ENCODE measurements at regions not wholly inside any gene's neighbourhood (a gene's known extent, or its start where the extent isn't known, plus 50 kb on each side); places are given as distances from the start of the nearest gene placed in this dataset.

DNA sequence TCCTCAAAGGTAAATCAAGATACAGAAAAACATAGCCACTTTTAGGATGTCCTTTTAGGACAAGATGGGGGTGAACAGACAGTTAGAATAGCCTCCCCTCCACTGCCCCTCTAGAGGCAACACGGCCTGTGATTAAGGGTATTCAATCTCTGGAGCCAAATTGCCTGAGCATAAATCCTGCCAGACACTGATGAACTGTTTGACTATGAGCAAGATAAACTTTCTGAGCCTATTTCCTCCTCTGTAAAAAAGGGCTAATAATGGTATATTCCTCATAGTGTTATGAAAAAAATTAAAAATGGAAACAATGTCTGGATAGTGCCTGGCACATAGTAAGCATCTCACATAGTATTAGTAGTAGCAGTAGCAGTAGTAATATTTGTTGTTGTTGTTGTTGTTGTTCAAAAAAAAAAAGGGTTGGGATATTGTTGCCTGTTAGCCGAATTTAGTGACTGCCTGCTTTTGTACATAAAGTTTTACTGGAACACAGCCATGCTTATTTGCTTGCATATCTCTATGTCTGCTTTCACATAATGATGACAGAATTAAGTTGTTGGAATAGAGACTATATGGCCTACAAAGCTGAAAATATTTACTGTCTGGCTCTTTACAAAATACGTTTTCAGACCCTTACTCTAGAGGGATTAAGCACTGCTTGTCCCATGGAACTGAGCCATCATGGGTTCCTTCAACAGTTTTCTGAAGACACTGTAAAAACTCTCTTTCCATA lies 536.3 kb downstream of the TLE4 start:
- intact Hi-C loops (cut with DNase I) = no loop called here
- no peak for DNase-seq (ENCODE audit: missing footprints)
- no peak for ATAC-seq

DNA sequence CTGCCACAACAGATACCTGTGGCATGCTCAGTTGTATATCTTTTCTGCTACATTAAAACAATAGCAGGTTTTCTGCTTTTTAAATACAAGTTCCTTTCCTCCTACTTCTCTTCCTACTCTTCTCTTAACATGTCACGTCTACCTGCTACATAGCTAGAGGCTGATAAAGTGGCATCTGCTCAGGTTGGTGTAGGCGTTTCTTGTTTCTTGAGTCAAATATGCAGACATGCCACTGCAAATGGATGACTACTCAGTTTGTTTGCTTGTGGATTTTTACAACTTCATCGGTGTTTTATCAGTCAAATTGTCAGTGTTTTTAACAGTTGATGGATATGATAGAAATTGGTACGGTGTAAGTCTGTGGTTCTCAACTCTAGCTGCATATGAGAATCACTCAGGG lies 525.7 kb downstream of the TLE4 start:
- DNase-seq (ENCODE audit: missing footprints) = no peak
- intact Hi-C loops (cut with DNase I) = no loop called here
- ATAC-seq = no peak

DNA sequence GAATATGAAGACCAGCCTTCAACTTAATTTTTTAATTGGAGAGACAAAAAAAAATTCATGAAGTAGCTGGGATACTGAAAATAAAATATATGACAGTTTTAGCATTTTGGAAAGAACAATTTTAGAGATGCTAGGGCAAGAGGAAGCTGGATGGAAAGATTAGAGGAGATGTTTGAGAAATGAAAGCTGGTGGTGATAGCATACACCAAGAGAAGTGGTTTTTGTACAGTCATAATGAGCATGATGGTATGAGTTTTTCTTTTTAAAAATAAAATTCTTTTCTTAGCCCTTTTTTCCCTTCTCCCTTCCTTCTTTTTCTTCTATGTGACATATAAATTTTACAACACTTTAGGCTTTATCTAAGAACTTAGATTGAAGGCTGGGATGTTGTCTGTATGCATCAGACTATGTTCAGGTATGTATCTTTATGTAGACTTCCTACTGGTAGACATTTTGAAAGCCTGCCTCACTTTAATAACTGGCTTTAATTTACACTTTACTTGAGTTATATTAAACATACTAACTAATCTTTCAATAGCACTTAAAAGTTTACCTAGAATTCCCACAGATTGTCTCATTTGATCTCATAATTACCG lies 522.5 kb downstream of the TLE4 start:
- ATAC-seq = no peak
- intact Hi-C loops (cut with DNase I) = no loop called here
- no peak for DNase-seq (ENCODE audit: missing footprints)

DNA sequence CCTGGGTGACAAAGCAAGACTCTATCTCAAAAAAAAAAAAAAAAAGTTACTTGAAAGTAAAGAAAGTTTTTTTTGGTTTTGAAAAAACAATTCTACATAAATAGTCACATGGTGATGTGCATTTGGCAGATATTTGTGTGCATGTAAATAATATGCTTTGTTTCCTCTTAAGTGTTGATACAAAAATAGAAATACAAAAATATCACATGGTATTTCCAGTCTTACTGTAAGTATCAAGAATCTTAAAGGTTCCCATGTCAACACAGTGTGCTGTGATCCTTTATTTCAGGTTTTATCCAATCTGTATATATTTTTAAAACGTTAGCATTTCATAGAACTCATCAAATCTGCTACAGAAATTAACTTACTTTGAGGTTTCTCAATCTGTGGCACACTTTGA lies 521.9 kb downstream of the TLE4 start:
- DNase-seq (ENCODE audit: missing footprints) (no peak), ATAC-seq (no peak)
- intact Hi-C loops (cut with DNase I) = no loop called here

DNA sequence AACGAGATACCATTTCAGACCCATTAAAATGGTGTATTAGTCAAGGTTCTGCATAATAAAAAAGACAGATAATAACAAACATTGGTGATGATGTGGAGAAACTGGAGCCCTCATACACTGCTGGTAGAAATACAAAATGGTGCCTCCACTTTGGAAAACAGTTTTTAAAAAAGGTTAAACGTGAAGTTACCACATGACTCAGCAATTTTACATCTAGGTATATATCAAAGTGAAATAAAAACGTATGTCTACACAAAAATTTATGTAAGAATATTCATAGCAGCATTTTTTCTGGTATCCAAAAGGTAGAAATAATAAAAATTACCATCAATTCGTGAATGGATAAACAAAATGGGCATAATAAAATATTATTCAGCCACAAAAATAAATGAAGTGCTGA lies 519.8 kb downstream of the TLE4 start:
- intact Hi-C loops (cut with DNase I) = no loop called here
- DNase-seq (ENCODE audit: missing footprints) (no peak), ATAC-seq (no peak)

DNA sequence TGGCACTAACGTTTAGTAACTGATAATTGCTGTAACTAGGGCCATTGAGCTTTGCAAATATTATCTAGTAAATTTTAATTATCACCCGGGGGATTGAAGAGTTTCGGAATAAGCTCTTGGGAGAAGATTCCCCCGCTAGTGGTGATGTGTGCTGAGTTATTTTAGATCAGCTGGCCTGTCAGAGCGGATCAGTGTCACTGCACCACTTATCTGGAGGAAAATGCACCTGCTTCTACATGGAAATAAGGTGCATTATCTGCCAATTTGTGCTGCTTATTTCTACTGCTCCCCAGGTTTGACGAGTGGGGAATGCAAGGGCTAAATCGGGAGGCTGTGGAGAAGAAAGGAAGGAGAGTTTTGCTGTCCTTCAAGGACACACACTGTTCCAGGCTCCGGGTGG lies 518.6 kb downstream of the TLE4 start:
- intact Hi-C loops (cut with DNase I) = no loop called here
- DNase-seq (ENCODE audit: missing footprints) (peak; percentile 61), ATAC-seq (no peak)

DNA sequence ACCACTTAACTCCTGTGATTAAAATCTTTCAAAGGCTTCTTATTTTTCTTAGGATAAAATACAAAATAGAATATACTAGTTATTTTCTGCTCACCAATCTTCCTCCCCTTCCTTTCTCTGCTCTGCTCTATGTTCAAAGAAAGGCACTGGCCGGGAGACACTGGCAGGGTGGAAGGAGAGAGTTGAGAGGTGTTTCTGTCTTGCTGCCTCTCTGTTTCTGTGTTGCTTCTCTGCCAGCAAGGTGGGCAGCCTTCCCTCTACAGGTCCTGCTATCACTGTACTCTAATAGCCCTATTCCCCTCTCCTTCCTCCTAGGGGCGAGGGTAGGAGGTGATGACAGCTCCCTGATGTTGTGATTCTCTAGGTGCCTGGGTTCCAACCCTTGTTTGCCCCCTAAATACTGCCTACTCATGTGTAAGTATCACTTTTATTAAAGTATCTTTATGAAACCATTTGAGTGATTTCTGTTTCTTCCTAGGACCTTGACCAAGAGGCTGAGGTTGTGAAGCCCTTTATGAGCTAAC lies 515.1 kb downstream of the TLE4 start:
- DNase-seq (ENCODE audit: missing footprints) (no peak), ATAC-seq (no peak)
- intact Hi-C loops (cut with DNase I) = no loop called here

DNA sequence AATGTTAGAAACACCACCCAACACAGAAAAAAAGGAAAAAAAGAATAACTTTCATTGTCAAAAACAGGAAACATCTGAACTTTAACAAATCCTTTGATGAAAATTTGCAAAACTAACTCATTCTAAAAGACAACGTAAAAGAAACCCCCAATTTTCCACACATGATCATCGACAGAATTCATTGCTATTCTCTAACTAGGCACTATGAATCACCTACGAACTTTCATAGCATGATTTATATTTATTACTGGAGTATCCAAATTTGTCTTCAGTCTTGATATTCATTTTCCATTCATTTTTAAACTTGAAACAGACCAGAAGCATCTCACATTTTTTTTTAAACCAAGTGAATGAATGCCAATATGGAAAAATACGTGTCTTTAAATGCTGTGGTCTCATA lies 514.6 kb downstream of the TLE4 start:
- no peak for ATAC-seq
- intact Hi-C loops (cut with DNase I) = no loop called here

DNA sequence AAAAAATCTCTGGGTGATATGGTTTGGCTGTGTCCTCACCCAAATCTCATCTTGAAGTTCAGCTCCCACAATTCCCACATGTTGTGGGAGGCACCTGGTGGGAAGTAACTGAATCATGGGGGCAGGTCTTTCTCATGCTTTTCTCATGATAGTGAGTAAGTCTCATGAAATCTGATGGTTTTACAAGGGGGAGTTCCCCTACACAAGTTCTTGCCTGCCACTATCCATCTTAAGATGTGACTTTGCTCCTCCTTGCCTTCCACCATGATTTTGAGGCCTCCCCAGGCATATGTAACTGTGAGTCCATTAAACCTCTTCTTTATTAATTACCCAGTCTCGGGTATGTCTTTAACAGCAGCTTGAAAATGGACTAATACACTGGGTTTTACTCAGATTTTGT lies 513.9 kb downstream of the TLE4 start:
- intact Hi-C loops (cut with DNase I) = no loop called here
- ATAC-seq (no peak), DNase-seq (ENCODE audit: missing footprints) (no peak)

More for the DNA sequence above, 514.6 kb downstream of the TLE4 start:
- DNase-seq (ENCODE audit: missing footprints) = no peak

DNA sequence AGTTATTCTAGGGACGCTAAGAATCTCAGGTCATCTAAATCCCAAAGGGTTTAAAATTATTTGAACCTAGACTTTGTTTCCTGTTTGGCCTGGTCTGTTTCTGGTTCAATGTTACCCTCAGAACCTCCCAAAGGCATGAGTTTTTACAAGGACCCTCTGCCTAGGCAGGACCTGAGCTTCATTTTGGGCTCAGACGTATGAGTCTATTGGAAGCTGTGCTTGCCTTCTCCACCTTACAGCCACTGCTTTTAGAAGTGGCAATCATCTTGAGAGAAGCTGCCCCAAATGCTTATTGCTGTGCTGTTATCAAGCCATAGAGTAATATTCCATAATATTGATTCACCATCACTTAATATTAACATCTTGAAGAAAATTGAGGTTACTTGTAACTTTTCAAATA lies 510.4 kb downstream of the TLE4 start:
- intact Hi-C loops (cut with DNase I) = no loop called here
- no peak for DNase-seq (ENCODE audit: missing footprints)
- ATAC-seq = no peak

DNA sequence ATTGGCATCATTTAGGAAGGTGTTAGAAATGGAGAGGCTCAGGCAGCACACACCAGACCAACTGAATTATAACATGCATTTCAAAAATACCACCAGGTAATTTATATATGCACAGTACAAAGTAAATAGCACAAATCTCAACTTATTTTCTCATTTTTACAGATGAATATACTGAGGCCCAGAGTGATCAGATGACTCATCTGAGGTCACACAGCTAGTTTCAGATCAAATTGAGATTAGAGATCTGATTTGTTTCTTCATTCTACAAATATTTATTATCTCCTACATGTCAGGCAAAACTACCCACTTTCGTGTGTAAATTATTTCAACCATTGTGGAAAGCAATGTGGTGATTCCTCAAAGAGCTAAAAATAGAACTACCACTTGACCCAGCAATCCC lies 507.1 kb downstream of the TLE4 start:
- DNase-seq (ENCODE audit: missing footprints) (no peak), ATAC-seq (no peak)
- intact Hi-C loops (cut with DNase I) = no loop called here

DNA sequence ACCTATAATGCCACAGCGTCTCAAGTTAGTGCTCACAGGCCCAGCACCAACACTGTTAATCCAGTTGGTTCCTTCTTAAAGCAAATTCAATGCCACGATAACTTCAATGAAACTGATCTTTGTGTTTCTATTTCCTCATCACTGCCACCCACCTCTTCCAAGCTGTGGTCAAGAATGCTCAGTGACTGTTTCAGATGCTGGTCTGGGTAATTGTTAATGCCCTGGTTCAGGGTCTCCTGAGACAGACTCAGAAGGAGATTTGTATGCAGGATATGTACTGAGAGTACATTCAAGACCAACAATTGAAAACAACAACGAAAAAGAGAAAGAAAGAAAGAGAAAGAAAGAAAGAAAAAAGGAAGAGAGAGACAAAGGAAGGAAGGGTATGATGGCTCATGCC lies 505.3 kb downstream of the TLE4 start:
- intact Hi-C loops (cut with DNase I) = no loop called here
- no peak for ATAC-seq
- no peak for DNase-seq (ENCODE audit: missing footprints)

DNA sequence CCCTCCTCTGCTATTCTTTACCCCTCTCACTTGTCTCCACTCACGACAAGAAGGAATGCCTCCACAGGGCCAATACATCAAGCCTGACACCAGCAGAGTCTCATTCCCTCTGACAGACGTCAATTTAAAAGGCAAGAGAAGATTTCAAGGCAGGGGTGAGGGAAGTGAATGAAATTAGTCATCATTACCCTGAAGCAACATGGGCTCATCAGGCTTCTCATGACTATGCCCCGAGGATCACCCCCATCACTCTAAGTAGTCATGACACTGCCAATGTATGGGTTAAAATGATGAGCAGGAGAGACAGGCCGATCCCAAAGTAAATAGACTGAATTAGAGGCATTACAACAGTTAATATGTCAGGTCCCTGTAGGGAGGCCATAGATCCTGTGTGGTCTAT lies 504.4 kb downstream of the TLE4 start:
- DNase-seq (ENCODE audit: missing footprints) (no peak), ATAC-seq (no peak)
- intact Hi-C loops (cut with DNase I) = no loop called here

DNA sequence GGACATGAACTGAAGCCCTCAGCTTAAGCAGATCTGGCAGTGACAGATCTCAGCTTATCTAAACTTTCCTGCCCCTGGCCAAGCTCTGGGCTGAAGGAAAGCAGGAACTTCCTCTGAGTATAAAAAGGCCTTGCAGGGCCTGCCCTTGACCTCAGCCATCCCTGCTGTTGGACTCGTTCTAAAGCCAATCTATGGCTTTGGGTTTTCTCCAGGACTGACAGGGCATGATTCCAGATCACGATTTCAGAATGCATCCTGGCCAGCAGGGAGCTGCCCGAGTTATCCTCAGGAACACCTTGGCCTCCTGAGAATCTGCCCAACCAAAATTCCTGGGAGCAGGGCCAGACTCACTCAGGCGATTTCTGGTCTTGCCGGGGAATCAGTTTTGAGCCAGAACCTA lies 502.7 kb downstream of the TLE4 start:
- peak; percentile 34 for ATAC-seq
- no peak for DNase-seq (ENCODE audit: missing footprints)
- intact Hi-C loops (cut with DNase I) = no loop called here

DNA sequence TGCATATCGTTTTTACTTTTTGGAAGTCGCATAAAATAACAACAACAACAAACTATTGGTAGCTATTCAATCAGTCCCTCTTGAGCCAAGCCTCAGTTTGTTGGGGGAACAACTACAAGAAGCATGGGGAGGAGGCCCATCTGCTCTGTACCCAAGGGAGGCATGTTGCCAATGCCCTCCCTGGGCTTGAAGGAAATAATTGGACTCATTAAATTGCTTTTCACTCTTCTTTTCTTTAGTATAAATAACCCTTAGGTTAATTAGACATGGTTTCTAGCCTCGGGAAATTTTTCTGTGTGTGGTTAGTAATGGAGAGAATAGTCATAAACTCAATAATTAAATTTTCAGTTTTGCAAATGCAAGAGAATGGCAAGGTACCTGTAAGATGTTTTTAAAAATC lies 500.7 kb downstream of the TLE4 start:
- no peak for DNase-seq (ENCODE audit: missing footprints)
- intact Hi-C loops (cut with DNase I) = no loop called here
- no peak for ATAC-seq

DNA sequence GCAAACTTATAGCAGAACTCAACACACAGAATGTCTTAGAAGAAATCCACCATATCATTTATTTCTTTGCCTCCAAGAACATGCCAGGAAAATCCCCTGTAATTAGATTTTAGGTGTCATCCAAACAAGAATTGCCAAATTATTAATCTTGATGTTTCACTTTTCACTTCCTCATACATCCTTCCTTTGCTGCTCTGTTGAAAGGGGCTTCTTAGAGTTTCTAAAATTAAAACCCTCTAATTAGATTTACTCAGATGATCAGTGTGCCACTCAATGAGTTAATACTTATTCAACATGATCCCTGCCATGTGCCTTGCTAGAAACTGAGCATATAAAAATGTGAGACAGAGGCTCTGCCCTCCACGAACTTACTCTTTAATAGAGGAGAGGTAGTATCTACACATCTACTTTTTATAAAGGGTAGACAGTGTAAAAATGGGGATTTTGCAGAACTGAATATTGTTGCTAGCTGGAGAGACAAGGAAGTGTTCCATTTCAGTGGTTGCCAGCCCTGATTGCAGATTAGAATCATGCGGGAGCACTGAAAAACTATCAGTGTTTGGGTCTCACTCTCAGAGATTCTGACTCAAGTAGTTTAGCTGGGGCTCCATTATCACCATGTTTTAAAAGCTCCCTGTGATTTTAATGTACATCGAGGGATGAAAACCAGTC lies 498.4 kb downstream of the TLE4 start:
- no peak for ATAC-seq
- intact Hi-C loops (cut with DNase I) = no loop called here
- DNase-seq (ENCODE audit: missing footprints) = no peak

DNA sequence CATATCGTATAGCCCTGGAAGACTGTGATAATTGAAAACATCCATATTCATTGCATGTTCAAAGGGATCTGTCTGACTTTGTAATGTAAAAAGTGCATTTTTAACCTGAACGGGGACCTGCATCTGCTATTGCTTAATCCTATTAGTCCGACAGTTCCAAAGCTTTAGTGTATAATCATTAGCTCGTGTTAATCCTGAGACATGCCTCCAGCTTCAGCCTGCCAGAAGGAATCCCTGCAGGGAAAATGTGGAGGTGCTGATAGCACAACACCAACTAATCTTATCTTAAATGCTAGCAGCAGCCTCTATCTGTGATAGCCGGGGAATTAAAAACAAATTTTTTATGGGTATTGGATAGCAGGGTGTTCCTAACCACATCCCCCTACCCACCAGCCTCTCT lies 495.2 kb downstream of the TLE4 start:
- ATAC-seq (no peak), DNase-seq (ENCODE audit: missing footprints) (no peak)
- intact Hi-C loops (cut with DNase I) = no loop called here

DNA sequence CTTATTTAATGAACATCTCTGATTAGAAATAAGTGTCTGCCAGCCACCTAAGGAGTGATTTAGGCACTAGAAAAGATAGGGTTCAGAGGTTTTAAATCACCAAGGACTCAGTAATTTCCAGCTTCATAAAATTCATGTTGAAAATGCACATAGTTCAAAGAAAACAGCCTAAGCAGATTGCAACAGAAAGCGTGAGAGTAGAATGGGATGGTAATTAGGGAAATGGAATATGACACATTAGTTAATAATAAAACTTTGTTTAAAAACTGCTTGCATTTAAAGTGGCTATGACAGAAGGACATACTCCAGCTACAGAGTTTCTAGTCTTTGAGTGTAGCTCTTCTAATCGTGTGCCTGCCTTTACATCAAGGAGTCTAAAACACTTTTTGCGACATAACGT lies 490.8 kb downstream of the TLE4 start:
- DNase-seq (ENCODE audit: missing footprints) (no peak), ATAC-seq (no peak)
- intact Hi-C loops (cut with DNase I) = no loop called here

DNA sequence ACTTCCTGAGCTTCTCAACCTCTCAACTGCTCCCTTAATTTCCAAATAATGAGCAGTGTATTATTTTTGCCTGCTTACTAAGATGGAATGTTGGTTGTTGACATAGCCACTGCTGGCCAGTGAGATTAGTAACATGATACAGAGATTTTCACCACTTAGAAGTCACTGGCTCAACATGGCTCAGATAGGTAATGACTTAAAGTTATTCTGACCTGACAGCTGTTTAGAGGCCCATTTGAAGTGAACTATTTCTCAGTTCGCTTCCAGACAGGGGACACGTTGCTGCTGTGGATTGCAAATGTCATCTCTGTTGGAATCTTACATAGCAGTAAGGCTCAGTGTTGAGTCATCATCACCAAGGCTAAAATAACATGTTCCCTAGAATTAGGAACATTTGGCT lies 490.2 kb downstream of the TLE4 start:
- intact Hi-C loops (cut with DNase I) = no loop called here
- DNase-seq (ENCODE audit: missing footprints) (no peak), ATAC-seq (peak; percentile 83)

DNA sequence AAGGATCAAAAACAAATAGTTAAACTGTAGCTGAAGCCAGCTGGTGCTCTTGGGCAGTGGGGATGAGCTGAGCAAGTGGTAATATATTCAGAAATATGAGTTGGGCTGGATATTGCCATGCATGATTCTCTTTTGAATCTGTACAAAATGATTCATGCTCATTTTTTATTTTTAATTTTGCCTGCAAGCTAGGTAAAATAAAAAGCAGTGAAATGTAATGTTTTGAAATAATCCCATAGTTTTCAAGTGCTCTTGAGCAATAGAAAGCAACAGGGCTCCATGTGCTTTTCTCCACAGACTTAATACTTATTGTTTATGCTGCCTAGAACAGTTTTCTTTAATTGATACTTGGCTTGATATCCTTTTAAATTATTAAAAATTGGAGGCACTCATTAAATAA lies 489.3 kb downstream of the TLE4 start:
- intact Hi-C loops (cut with DNase I) = no loop called here

More for the DNA sequence above, 489.3 kb downstream of the TLE4 start:
- DNase-seq (ENCODE audit: missing footprints) (no peak), ATAC-seq (no peak)
